HCT116 (cell line): ENCODE measurements at regions not wholly inside any gene's neighbourhood (a gene's known extent, or its start where the extent isn't known, plus 50 kb on each side); places are given as distances from the start of the nearest gene placed in this dataset.

Experiments
- CTCF ChIP-seq, 3 experiments: fragments of 200-600 bp in 1 of 3; sonication (generic) in 1 of 3; IDR thresholded peaks in 2 of 3; conservative IDR thresholded peaks in 1 of 3; 2 replicates each; pipeline ENCODE4 v1.5.1; 2012 to 2017; ENCODE audit warnings: low read depth in 2 of 3, low read length in 2 of 3, antibody characterized with exemption in 1 of 3, borderline replicate concordance in 1 of 3, control low read depth in 1 of 3, mild to moderate bottlenecking in 1 of 3, mixed read lengths in 1 of 3, mixed run types in 1 of 3, moderate library complexity in 1 of 3; ENCODE audit not compliant: insufficient read depth in 1 of 3
- EGR1 ChIP-seq: IDR thresholded peaks from 2 replicates; pipeline ENCODE4 v1.6.1; 2012; ENCODE audit warnings: low read depth
- EZH2 ChIP-seq: fragments of 200-600 bp; sonication (generic); IDR thresholded peaks from 2 replicates; pipeline ENCODE4 v1.6.1; 2017; ENCODE audit warnings: antibody characterized with exemption, mixed run types
- FOSL1 ChIP-seq: IDR thresholded peaks from 2 replicates; pipeline ENCODE4 v1.6.1; 2012; ENCODE audit warnings: low read depth
- POLR2A ChIP-seq: IDR thresholded peaks from 2 replicates; pipeline ENCODE4 v1.7.0; 2011; ENCODE audit warnings: borderline replicate concordance; ENCODE audit not compliant: insufficient read depth, insufficient read length; ENCODE audit errors: extremely low read depth
- POLR2AphosphoS5 ChIP-seq: IDR thresholded peaks from 2 replicates; pipeline ENCODE4 v1.6.1; 2011; ENCODE audit warnings: mild to moderate bottlenecking, low read depth, low read length, moderate library complexity
- RAD21 ChIP-seq: IDR thresholded peaks from 2 replicates; pipeline ENCODE4 v1.6.1; 2012; ENCODE audit warnings: low read depth, mild to moderate bottlenecking
- SIN3A ChIP-seq: IDR thresholded peaks from 2 replicates; pipeline ENCODE4 v1.6.1; 2012; ENCODE audit warnings: low read depth
- SRF ChIP-seq: IDR thresholded peaks from 2 replicates; pipeline ENCODE4 v1.6.1; 2012; ENCODE audit warnings: low read depth
- YY1 ChIP-seq: IDR thresholded peaks from 2 replicates; pipeline ENCODE4 v1.6.1; 2011; ENCODE audit warnings: low read length, low read depth, moderate library complexity, mild to moderate bottlenecking; ENCODE audit not compliant: insufficient replicate concordance; ENCODE audit errors: extremely low read depth
- ZBTB33 ChIP-seq: IDR thresholded peaks from 2 replicates; pipeline ENCODE4 v1.6.1; 2011; ENCODE audit warnings: mild to moderate bottlenecking, low read length, moderate library complexity; ENCODE audit not compliant: insufficient replicate concordance; ENCODE audit errors: extremely low read depth
- ZFX ChIP-seq: fragments of 450-650 bp; IDR thresholded peaks from 2 replicates; pipeline ENCODE4 v1.6.1; 2017
- ZNF274 ChIP-seq: fragments of 200-500 bp; sonication (Bioruptor generic); IDR thresholded peaks from 2 replicates; pipeline ENCODE4 v1.6.1; 2014; ENCODE audit warnings: mild to moderate bottlenecking, low read depth, low read length, inconsistent platforms
- TF ChIP-seq, protein P1 (sequence below): IDR thresholded peaks from 2 replicates; pipeline ENCODE4 v1.6.1; 2012

- TF ChIP-seq POLR2A (no peak), ZFX (no peak), SIN3A (no peak), RAD21 (no peak), CTCF (IDR thresholded peaks at IDR 0.05 in 2 of 3, conservative IDR thresholded peaks at IDR 0.05 in 1 of 3; ENCODE audit: borderline replicate concordance in 1 of 3, insufficient read depth in 1 of 3, low read depth in 2 of 3, low read length in 2 of 3) (no peak), POLR2AphosphoS5 (no peak), EZH2 (no peak), FOSL1 (no peak), SRF (no peak), EGR1 (no peak), ZBTB33 (no peak), ZNF274 (no peak), YY1 (no peak)
- TF ChIP-seq, protein P1, sequence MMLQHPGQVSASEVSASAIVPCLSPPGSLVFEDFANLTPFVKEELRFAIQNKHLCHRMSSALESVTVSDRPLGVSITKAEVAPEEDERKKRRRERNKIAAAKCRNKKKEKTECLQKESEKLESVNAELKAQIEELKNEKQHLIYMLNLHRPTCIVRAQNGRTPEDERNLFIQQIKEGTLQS: no peak
Measured at GRCh38 chr6:3591970-3592369, 135.1 kb upstream of the SLC22A23 start.
